B cell (primary cell): ENCODE measurements at regions not wholly inside any gene's neighbourhood (a gene's known extent, or its start where the extent isn't known, plus 50 kb on each side); places are given as distances from the start of the nearest gene placed in this dataset.

Experiments used
- EZH2 ChIP-seq: IDR thresholded peaks from 2 replicates; pipeline ENCODE4 v1.6.1; 2012; ENCODE audit warnings: borderline replicate concordance, low read depth, mild to moderate bottlenecking, moderate library complexity, low read length; ENCODE audit not compliant: insufficient read depth, poor library complexity, severe bottlenecking
- TF ChIP-seq, protein P1 (sequence below): fragments of 200-600 bp; IDR thresholded peaks from one replicate; pipeline ENCODE4 v1.8.0; 2022; ENCODE audit warnings: antibody characterized with exemption, mild to moderate bottlenecking

DNA sequence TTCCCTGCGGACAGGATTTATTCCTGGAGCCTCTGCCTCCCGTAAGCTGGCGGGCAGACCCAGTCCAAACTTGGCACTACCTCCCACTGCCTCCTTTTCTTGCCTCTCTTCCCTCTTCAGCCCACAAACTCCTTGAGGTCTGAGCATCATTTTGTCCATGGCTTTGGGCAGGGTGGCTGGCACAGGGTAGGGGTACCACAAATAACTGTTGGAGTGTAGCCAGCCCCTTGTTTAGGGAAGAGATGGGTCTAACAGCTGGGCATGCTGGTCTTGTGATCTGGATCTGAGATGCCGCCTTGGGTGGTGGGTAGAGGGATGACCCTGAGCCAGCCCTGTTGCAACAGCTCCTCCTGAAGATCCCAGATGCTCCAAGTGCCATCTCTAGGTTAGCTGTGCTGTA, 71.4 kb upstream of the CLDN14 start:
- TF ChIP-seq, protein P1, sequence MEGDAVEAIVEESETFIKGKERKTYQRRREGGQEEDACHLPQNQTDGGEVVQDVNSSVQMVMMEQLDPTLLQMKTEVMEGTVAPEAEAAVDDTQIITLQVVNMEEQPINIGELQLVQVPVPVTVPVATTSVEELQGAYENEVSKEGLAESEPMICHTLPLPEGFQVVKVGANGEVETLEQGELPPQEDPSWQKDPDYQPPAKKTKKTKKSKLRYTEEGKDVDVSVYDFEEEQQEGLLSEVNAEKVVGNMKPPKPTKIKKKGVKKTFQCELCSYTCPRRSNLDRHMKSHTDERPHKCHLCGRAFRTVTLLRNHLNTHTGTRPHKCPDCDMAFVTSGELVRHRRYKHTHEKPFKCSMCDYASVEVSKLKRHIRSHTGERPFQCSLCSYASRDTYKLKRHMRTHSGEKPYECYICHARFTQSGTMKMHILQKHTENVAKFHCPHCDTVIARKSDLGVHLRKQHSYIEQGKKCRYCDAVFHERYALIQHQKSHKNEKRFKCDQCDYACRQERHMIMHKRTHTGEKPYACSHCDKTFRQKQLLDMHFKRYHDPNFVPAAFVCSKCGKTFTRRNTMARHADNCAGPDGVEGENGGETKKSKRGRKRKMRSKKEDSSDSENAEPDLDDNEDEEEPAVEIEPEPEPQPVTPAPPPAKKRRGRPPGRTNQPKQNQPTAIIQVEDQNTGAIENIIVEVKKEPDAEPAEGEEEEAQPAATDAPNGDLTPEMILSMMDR: no peak
- TF ChIP-seq EZH2: no peak
